Stimulated activated naive CD4-positive, alpha-beta T cell treated with Interleukin-2 at 50 U/mL for 16 hours (primary cell): ENCODE measurements at regions not wholly inside any gene's neighbourhood (a gene's known extent, or its start where the extent isn't known, plus 50 kb on each side); places are given as distances from the start of the nearest gene placed in this dataset.

Experiments
- DNase-seq: peaks from one replicate; lab custom pipeline; 2025; lab: John Stamatoyannopoulos, UW

DNA sequence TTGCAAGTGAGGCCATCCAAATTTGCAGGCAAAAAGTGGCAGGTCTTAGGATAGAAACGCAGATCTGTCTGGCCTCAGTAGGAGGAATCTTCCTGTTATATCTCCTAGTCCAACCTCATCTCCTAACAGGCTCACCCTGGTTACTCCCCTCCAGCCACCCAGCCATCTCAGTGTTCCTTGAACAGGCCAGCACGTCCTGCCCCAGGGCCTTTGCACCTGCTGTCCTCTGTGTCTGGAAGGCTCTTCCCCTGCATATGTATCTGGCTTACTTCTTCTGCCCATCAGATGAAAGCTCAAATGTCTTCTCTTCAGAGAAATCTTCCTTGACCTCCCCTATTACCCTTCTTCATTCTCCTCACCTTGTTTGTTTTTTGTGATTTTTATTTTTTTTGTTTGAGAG, 107.3 kb upstream of the ALDH1B1 start:
- no peak for DNase-seq

DNA sequence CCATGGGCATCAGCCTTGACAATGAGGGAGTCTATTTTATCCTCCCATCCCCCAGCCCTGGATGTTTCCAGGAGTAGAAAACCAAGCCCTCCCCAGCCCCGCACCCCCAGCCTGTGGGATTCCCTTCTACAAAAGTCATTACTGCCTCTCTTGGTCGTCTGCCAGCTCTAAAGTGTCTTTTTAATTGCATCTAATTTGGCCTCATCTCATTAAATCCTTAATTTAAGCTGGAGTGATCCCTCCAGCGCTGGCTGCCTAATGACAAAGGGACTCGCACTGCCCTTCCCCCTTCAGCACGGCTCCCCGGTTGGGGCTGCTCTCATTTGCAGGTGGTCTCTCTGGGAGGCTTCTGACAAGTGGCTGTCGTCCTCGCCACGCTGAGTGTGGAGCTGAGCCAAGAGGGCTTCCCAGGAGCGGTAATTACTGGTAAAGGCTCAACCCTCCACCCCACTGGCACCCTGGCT, 107.9 kb upstream of the ALDH1B1 start:
- DNase-seq: no peak

DNA sequence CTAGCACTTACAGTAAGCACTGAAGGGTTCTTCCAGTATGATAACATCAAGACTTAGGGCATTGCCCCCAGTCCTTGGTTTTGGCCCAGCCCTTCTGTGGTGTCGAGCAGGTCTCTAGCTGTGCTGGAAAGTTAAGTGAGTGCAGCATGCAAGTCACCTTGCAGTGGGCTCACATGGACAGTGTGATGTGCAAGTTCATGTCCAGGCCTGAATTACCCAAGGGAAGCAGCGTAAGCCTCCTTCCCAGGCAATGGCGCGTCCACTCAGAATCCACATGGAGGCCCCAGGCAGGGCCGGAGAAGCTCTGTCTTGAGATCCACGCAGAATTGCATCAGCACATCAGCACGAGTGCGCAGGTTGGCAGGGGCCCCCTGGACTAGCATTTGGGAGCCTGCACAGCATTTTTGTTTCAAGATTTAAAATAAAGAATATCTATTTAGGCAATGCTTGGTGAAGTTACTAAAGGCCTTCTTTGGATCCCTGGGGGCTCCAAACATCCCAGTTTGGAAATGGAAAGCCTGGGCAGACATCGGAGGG, 108.4 kb upstream of the ALDH1B1 start:
- DNase-seq: no peak

DNA sequence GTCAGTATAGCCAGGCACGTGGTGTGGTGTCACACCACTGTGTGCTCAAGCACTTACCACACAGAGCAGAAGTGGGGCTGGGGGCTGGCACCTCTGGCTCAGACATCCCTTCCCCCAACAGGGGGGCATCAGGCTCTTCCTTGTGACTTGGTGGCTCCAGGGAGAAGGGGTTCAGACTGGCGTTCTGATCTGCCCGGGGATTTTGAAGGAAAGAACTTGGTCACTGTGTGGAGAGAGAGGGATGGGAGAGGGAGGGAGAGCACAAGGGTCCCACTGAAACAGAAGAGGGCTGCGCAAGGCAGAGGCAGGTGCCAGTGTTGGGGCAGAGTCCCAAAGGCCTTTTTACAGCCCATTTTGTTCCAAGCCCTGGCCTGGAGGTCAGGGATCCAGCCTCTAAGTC, 109.7 kb upstream of the ALDH1B1 start:
- DNase-seq: no peak

DNA sequence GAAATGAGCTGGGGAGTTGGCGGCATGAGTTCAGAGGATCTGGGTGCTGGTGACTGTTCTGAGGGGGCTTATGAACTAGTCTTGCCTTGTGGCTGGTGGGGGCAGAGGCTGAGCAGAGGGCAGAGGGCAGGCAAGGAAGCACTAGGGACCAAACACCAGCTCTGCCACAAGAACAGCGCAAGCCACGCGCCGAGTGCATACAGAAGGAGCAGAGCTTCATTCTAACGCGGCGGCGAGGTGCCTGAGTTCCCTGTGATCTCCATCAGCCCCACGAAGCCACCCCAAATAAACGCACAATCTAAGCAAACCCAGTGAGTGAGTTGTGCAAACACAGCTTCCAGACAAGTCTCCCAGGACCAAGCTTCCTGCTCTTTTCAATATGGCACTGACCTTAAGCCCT, 110.6 kb upstream of the ALDH1B1 start:
- DNase-seq: no peak

- no peak for DNase-seq
Measured at GRCh38 chr9:38281196-38281595, 111.3 kb upstream of the ALDH1B1 start.

DNA sequence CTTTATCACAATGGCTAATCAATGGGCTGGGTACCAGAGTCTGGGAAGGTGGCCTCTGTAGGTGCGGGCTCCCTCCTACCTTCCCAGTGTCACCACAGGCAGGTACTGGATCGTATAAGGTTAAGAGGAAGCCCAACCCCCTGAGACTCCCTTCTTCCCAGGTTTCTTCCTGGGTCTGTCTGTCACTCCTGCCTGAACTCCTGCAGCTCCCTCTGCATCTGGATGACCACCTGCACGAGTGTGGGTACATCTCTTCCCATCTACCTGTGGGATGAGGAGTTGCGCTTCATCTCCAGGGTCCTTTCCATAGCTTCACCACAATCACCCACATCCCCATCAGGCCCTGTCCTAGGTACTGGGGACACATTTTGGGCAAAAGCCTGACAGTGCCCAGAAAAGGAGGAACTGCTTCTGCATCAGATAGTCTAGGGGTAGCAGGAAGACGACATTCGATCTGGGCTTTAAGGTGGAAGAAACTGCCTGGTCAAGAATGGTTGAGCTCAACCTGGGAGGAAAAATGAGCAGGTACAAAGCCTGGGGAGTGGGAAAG, 112.2 kb upstream of the ALDH1B1 start:
- DNase-seq: no peak

DNA sequence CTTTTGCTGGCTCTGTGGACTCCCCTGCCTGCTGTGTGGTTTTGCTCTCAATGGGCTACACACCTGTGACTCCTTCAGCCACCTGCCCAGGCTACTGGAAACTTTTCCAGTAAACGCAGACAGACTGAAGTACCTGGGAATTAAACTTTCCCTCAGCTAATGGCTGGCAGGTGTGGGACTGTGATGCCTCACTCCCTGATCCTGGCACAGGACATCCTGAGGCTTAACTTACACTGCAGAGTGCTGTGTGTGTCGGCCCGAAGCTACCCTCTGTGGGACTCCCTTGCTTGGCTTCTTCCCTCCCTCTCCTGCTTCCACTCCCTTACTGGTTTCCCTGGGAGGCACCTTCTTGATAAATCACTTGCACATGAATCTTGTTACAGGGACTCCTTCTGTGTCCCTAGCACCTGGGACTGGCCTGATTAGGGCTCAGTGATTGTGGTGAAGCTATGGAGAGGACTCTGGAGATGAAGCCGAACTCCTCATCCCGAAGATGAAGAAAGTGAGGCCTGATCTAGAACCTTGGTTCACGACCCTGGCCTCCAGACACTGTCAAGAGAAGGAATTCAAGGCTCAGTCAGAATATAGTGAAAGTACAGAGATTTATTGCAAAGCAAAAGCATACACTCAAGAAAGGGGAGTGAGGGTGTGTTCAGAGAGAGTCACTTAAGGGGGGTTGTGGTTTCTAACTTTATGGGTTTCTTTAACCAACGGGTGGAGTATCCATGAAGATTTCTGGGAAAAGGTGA, 113.4 kb upstream of the ALDH1B1 start:
- DNase-seq: no peak

DNA sequence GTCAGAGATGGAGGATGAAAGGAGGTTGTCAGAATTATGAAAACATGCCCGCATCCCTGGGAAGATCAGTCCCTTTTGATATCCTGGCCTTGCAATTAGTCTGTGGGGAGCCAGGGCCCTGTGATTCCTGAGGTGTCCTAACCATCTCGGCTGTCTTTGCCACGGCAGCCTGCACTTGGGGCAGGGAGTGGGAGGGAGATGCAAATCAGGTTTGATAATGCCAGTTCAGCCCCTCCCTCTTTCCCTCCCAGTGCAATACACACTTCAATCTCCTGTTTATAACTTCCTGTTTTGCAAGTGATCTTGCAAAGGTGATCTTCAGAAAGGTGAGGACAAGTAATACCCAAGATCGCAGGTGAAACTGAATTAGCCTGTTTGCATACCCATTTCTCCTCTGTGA, 114.0 kb upstream of the ALDH1B1 start:
- DNase-seq: no peak

DNA sequence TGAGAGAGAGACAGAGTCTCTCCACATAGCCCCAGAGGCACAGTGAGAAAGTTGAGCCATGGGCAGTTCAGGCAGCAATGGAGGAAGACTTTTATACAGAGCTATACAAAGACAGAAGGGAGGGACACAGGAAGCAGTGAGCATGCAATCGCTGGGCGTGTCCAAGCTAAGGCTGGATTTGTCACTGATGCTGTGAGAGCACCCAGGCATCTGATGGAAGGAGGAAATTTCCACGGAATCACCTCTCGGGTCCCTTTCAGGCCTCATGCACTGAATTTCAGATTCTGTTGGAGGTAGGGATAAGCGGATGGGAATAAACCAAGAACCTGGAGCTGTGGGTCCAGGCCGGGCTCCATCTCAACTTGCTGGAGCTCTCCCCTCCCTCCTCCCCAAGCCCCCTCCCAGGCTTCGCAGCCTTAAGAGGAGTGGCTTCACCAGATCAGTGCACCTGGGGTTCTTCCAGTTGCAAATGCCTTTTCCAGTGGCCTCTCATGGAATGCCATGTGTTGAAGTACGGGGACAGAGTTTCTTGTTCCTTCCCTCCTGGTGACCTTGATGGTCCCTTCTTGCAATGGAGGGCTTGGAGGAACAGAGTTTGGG, 114.8 kb upstream of the ALDH1B1 start:
- DNase-seq: no peak

- DNase-seq: no peak
Measured at GRCh38 chr9:38276771-38277439, 115.6 kb upstream of the ALDH1B1 start.

GRCh38 chr9:38274800-38275199, 117.7 kb upstream of the ALDH1B1 start:
- DNase-seq: no peak

DNA sequence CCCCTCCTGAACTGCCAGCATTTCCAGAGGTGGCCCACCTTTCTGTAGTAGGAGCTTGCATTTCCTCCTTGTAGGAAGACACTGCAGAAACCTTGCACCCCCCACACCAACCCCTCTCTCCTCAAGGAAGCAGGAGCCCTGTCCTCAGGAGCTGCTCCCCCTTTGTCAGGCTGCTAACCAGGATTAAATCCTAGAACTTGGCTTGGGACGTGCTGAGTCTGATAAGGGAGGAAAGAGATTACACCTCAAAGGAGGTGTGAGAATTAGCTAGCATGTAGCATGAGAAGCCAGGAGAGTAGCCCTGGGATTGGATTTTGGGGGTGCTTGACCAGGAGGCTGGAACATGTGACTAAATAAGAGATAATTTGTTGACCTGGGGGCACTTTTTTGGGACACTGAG, 119.8 kb upstream of the ALDH1B1 start:
- DNase-seq: no peak

DNA sequence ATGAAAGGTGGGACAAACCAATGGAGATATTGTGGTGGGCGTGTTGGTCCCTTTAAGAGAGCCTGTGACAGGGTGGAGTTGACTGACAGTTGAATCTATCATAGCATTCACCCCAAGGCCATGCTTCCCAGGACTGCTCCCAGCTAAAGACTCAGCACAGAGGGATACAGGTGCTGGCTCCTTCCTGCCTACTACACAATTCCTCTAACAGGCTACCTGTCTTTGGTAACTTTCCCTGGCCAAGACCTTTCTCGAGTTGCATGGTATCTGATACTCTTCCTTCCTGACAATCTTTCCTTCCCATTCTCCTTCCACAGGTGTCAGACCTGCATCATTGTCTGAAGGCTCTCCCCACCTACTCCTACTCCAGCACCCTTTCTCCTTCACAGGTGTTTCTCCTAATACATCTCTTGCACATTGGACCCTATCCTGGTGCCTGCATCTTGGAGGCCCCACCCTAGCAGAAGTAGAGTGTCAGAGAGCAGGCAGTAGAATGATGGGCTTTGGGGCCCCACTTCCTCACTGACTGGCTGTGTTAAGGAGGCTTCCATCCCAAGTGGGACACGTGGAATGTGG, 120.7 kb upstream of the ALDH1B1 start:
- DNase-seq: no peak

DNA sequence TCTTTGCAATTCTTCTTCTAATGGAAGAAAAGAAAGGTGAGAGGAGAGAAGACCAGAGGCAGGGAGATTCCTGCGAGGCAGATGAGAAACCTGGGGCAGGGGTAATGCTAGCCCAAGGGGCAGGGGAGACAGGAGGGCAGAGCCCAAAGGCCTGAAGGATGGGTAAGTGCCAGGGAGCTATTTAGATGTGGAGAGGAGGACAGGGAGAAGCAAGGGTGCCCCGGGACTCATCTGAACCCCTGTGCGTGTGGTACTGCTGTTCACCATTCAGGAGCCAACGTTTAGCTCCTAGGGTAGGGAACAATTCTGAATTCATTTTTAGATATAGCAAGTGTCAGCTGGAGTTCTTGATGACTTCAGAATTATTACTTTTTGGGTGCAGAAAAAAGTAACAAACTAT, 122.7 kb upstream of the ALDH1B1 start:
- DNase-seq: no peak

GRCh38 chr9:38263532-38263931, 129.0 kb upstream of the ALDH1B1 start:
- no peak for DNase-seq

GRCh38 chr9:38259519-38260218, 132.8 kb upstream of the ALDH1B1 start:
- DNase-seq: no peak

- DNase-seq: no peak
Measured at GRCh38 chr9:38259056-38259455, 133.4 kb upstream of the ALDH1B1 start.

- DNase-seq: no peak
Measured at GRCh38 chr9:38257626-38258215, 134.8 kb upstream of the ALDH1B1 start.

GRCh38 chr9:38256461-38256860, 136.0 kb upstream of the ALDH1B1 start:
- no peak for DNase-seq

- DNase-seq: no peak
Measured at GRCh38 chr9:38255599-38255998, 136.9 kb upstream of the ALDH1B1 start.
